Hypothalamus (tissue), 51 donors: ENCODE measurements at regions not wholly inside any gene's neighbourhood (a gene's known extent, or its start where the extent isn't known, plus 50 kb on each side); places are given as distances from the start of the nearest gene placed in this dataset.

Source experiments
- DNase-seq, 51 donors: peaks; one replicate each; lab custom pipeline; 2025; lab: John Stamatoyannopoulos, UW

DNA sequence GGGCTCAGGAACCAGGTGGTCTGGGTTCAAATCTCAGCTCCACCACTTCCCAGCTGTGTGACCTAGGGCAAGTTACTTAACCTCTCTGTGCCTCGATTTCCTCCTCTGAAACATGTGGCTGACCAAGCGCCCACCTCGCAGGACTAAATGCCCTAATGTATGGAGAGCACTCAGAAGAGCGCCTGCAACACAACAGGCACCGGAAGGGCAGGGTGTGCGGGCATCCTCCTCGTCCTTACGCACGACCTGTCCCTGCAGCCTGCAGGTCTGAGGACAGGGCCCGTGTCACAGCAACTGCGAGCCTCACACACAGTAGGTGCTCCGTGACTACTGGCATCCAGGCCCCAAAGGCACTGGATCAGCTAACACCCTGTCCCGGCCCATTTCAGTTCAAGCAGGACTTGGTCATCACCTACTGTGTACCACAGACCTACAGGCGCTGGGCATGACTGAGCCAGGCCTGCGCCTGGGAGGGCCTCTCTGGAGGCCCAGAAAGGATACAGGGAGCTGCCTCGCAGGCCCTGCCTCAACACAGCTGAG lies 131.5 kb downstream of the NCOR2 start:
- DNase-seq: no peak

GRCh38 chr12:124434951-124435805 lies 132.2 kb downstream of the NCOR2 start:
- DNase-seq: no peak

DNA sequence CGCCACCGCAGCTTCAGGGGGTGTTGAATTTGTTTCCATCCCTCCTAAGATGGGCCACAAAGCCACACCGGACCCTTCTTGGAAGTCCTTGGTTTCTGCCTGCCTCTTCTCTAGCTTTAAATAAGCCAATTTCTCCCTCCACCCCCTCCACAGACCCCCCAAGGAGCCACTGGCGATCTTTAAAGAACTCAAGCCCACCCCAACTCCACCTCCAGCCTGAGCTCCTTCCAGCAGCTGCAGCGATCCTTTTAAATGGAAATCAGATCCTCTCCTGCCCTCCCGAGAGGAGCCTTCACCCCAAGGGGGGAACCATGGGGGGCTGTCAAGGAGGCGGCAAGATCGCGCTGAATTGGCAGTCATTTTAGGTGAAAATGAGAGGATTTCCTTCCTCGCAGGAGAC lies 133.1 kb downstream of the NCOR2 start:
- DNase-seq: no peak

DNA sequence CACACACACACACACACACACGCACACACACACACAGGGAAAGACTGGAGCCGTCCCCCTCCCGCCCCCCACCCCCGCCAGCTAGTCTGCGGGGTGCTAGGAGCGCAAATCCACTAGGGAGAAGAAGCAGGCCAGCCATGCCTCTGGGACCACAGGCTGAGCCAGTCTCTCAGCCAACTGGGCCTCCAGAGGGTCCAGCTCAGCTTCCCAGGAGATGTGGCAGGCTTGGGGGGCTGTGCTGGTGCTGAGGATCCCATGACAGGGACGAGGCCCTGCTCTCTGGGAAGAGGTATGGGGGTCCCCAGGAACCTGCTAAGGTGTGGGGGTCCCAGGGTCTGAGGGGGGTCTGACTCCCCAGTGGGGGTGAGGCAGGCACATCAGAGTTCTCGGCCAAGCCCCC lies 133.5 kb downstream of the NCOR2 start:
- DNase-seq: no peak

DNA sequence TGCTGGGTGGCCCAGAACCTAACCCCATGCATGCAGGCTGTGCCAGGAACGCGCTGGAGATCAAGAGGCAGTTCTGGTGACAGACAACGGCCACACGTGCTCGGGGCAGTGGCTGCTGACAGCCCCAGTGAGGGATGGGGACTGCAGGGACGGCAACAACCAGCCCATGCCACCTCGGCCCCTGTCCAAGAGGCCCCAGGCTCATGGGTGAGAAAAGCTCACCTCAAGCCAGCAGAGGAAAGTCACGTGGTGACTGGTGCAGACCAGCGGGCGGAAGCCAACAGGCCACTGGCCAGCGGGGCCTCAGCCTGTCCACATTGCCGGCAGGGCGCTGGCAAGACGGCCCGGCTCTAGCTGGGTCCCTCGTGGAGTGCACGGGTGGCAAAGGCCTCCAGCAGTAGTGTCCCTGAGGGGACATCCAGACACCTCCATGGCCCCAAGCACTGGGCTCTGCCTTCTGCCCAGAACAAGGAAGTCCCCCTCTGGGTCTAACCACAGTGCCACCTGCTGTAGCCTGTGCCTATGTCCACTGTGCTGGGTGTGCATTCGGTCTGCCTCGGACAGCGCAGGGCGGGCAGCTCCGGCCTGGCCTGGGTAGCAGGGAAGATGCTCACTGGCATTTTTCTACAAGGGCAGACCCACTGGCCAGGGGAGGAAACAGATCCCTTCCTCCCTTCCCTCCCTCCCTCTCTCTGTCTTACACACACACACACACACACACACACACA lies 134.1 kb downstream of the NCOR2 start:
- no peak for DNase-seq

- DNase-seq: no peak
These were observed 135.0 kb downstream of the NCOR2 start for GRCh38 chr12:124432376-124432775.

DNA sequence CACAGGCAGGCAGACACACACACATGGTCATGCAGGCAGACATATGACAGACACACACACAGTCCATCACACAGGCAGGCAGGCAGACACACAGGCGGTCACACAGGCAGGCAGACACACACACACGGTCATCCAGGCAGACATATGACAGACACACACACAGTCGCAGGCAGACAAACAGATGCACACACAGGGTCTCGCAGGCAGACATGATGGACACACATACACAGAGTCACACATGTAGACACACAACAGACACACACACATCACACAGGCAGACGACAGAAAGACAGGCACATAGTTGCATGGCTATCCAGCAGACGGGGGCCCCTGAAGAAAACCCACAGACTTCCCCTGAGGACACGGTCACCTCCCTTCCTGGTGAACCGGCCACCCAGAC lies 135.4 kb downstream of the NCOR2 start:
- no peak for DNase-seq

DNA sequence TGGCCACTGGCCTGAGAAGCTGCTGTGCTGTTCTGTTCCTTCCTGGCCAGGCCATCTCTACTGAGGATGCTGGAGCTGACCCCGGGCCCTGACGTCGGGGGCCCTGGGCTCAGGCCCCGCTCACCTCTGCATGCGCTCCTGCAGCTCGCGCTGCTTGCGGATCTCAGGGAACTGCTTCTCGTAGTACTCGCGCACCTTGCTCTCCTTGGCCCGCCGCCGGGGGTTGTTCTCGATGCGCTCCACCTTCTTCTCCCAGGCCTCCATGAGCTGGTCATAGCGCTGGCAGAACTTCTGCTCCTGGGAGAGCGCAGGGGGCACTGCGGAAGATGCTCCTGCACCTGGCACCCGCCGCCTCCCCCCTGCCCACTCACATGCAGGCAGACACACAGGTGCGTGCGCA lies 135.6 kb downstream of the RFLNA start:
- no peak for DNase-seq

DNA sequence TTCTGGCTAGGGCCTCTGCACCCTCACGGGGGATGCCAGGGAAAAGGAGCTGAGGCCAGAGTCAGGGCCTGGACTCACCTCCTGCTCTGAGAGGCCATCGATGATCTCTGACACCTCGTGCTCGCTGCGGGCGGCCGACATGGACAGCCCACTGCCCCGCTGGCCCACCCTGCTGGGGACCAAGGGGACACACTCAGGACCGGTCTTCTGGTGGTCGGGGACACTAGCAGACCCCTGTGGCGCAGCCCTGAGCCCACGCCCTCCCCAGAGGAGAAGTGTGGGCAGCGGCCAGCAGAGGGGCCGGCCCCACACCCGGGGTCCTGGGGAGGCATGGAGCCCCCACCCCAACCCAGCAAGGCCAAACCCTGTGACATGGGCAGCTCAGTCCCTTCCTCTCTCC lies 134.6 kb downstream of the RFLNA start:
- DNase-seq: no peak

DNA sequence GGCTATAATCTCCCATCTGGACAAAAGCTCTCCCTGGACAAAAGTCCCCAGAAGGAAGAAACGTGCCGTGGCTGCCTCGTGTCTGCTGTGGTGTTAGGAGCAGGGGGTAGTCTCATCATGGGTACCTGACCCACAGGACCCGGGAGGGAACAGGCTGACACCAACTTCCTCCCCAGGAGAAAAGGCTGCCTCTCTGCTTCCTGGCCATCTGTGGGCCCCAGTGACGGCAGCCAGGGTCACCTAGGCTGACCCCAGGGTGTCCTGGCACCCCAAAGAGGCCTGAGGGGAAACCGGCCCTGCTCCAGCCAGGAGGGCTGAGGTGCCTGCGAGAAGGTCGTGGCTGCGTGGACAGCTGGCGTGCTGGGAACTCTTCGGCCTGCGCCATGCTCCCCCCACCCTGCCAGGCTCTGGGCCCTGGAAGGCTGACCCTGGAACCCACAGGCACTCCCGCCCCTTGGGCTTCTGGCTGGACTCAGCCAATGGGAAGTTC lies 133.9 kb downstream of the RFLNA start:
- DNase-seq: no peak

GRCh38 chr12:124428136-124428791 lies 133.4 kb downstream of the RFLNA start:
- DNase-seq: peak in 6 of 51 donors; percentile 27 to 69 (median 35)

GRCh38 chr12:124426594-124427555 lies 132.0 kb downstream of the RFLNA start:
- no peak for DNase-seq

GRCh38 chr12:124425667-124426066 lies 130.8 kb downstream of the RFLNA start:
- DNase-seq: no peak

DNA sequence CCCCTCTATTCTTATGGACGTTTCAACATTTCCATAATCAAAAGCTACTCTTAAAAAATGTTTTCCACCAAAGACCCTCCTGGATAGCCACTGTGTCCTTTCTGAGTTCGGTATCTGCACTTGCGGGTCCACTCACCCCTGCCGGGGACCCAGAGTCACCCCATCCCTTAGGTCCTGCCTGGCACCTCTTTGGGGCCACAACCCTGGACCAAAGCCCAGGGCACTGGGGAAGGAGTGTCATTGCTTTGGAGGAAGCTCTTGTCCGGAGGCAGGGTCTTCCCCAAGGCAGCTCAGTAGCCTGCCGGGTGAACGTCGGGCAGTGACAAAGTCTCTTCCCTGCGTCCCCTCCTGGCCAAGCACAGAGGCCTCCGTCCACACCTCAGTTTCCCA lies 129.6 kb downstream of the RFLNA start:
- DNase-seq: no peak

DNA sequence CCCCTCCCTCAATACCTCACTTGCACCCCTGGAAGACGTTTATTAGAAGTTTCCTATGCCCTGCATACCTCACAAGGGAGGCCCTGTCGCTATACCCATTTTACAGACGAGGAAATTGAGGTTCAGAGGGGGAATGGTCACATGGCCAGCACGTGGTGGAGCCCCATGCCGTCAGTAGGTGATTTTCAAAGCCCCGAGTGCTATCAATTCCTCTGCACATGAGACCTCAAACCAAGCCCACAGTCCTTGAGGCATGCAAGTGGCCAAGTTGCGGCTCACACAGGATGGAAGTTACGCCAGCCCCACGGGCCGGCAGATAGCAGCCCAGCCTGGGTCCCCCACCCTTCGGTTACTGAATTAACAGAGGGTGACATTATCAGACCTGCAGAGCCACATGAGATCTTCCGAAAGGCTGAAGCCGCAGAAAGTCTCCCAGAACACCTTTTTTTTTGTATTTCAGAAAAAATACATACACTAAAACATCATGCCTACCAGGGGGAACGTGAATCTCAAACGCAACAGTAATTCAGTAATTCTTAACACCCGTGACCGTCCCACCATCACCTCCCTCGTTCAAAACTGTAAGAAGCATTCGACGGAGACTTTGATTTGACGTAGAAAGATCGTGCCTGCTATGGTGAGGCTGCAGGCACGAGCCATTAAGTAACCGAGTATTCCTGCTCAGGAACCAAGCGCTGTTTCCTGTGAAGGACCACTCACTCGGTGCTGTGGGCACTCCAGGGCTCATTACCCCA lies 129.0 kb downstream of the RFLNA start:
- no peak for DNase-seq

DNA sequence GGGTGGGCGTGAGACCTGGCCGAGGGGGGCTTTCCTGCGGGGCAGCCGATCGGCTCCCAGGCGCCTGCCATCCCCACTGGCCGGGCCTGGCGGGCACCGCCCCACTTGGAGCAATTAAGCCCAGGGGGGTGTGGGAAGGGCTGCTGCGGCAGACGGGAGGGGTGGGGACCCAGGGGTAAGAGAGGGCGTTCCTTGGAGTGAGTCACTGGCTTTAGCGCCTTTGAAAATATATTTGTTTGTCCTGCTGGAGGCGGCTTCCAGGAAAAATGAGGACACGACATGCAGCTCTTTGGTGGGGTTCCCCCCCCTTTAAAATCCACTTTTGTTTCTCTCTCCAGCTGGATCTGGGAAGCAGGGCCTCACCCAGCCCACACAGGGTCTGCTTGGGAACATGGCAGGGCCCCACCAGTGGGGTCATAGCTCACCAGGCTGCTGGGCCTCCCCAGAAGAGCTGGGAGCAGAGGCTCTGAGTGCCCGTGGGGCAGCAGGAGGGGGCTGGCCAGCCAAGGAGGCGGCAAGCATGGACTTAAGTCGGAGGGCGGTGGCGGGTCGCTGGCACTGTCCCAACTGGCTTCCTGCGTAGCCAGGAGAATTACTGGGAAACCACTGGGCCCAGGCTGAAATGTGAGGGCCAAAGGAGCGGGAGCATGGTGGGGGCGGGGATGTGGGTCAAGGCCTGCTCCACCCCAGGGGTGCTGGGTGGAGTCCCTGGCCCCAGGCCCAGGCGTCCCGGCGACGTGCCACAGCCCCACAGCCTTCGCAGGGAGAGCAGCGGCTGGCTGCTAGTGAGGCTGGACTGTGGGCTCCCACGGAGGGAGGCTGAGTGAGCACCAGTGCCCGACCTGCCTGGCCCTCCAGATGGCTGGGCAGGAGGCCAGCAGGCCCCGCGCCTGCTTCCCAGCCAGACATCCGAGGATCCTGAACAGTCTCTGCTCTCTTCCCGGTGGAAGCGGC lies 128.0 kb downstream of the RFLNA start:
- peak in 48 of 51 donors; percentile 29 to 94 (median 74) for DNase-seq

DNA sequence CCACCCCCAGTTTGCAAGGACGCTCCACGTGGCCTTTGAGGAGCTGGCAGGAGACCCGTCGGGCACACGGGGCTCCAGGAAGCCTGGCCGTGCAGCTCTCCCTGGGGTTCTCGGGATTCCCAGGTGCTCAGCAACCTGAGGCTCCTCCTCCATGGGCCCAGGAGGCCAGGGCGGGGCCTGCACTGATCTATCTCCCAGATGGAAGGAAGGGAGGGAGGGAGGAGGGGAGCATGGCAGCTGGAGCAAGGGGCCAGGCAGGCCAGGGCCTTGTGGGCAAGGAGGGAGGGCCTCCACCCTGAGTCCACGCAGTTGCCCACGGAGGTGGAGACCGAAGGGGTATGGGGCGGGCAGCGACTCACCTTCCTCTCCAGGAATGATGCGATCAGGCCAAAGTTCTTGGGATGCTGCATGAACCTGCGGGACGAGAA lies 127.3 kb downstream of the RFLNA start:
- DNase-seq: peak in 2 of 51 donors; percentile 34 to 38
